ENCODE measurements at regions not wholly inside any gene's neighbourhood (a gene's known extent, or its start where the extent isn't known, plus 50 kb on each side); places are given as distances from the start of the nearest gene placed in this dataset.

DNA sequence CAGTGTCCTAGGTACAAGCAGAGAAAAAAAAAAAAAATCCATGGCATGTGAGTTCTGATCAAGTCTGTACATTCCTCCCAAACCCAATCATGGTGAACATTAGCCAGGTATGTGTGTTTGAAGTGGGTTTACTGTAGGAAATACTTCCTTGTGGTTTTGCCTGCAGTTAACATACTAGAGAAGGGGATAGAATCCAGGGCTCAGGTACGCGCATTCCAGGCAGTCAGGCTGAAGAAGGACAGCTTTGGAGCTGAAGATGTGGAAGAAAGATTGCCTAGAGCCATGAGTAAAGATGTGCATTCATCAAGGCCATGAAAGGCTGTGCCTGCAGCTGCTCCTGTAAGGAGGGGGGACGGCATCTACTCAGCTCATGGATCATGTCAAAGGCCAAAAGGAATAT lies 88.2 kb upstream of the NTF3 start:
- Mint-ChIP-seq H3K27ac (ENCODE audit: unreplicated experiment) (no peak overlapping the region), H3K4me1 (ENCODE audit: low read depth, unreplicated experiment) (no peaks in the 10 kb centered on the region), H3K36me3 (ENCODE audit: unreplicated experiment) (no peaks in the 10 kb centered on the region), H3K9me3 (ENCODE audit: unreplicated experiment) (no peaks in the 10 kb centered on the region), H3K4me3 (ENCODE audit: unreplicated experiment) (no peak overlapping the region), H3K27me3 (ENCODE audit: unreplicated experiment) (no peaks in the 10 kb centered on the region)
- no peak for DNase-seq
- TF ChIP-seq CTCF (IDR thresholded peaks at IDR 0.05; ENCODE audit: partially characterized antibody, unreplicated experiment), result no peak

DNA sequence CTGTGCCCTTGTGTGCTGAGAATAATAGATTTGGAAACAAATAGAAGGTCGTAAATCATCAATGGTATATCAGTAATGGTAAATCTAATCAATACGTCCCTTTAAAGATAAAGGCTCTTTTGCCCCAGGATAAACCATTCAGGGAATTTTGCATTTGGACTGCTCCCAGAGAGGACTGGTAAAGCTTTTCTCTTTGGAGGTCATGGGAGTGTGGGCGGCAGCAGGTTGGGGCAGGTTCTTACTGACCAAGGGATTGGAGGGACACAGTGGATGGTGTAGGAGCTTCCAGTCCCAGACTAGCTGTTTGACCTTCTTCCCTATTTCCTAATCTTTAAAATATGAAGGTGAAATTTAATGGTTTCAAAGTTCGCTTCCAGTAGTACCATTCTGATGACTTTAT lies 87.8 kb upstream of the NTF3 start:
- no peaks in the 10 kb centered on the region for H3K9me3 Mint-ChIP-seq (ENCODE audit: unreplicated experiment)

GRCh38 chr12:5345534-5345933 lies 86.4 kb upstream of the NTF3 start:
- H3K9me3 Mint-ChIP-seq (ENCODE audit: unreplicated experiment), result no peaks in the 10 kb centered on the region
- no peak overlapping the region for H3K27ac Mint-ChIP-seq (ENCODE audit: unreplicated experiment)
- no peaks in the 10 kb centered on the region for H3K27me3 Mint-ChIP-seq (ENCODE audit: unreplicated experiment)
- no peak for DNase-seq
- H3K36me3 Mint-ChIP-seq (ENCODE audit: unreplicated experiment), result no peaks in the 10 kb centered on the region
- H3K4me3 Mint-ChIP-seq (ENCODE audit: unreplicated experiment), result no peak overlapping the region
- no peak for TF ChIP-seq CTCF (IDR thresholded peaks at IDR 0.05; ENCODE audit: partially characterized antibody, unreplicated experiment)
- no peaks in the 10 kb centered on the region for H3K4me1 Mint-ChIP-seq (ENCODE audit: low read depth, unreplicated experiment)

More for the DNA sequence above, 87.8 kb upstream of the NTF3 start:
- TF ChIP-seq CTCF (IDR thresholded peaks at IDR 0.05; ENCODE audit: partially characterized antibody, unreplicated experiment), result no peak
- Mint-ChIP-seq H3K36me3 (ENCODE audit: unreplicated experiment) (no peaks in the 10 kb centered on the region), H3K4me3 (ENCODE audit: unreplicated experiment) (no peak overlapping the region), H3K27me3 (ENCODE audit: unreplicated experiment) (no peaks in the 10 kb centered on the region), H3K4me1 (ENCODE audit: low read depth, unreplicated experiment) (no peaks in the 10 kb centered on the region), H3K27ac (ENCODE audit: unreplicated experiment) (no peak overlapping the region)
- no peak for DNase-seq

DNA sequence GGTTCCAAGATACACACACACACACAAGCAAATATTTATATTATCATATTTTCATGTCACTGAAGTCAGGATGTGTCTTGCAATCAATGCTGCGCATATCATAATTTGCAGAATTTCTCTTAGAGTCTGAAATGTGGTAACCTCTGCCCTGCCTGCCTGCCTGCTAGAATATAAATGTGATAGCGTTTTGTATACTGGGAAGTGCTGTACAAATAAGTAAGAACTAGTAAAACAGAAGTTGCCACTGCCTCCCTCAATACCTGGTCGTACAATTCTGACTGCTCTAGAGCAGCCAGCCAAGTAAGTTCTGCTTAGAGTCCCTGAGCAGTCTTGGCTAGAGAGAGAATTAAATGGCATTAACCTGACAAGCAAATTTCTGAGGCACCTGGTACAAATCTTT lies 83.9 kb upstream of the NTF3 start:
- no peak for DNase-seq
- H3K27me3 Mint-ChIP-seq (ENCODE audit: unreplicated experiment), result no peaks in the 10 kb centered on the region
- H3K36me3 Mint-ChIP-seq (ENCODE audit: unreplicated experiment), result peaks cover 5% of the 10 kb centered on the region
- no peak for TF ChIP-seq CTCF (IDR thresholded peaks at IDR 0.05; ENCODE audit: partially characterized antibody, unreplicated experiment)
- H3K9me3 Mint-ChIP-seq (ENCODE audit: unreplicated experiment), result no peaks in the 10 kb centered on the region
- no peaks in the 10 kb centered on the region for H3K4me1 Mint-ChIP-seq (ENCODE audit: low read depth, unreplicated experiment)
- no peak overlapping the region for H3K27ac Mint-ChIP-seq (ENCODE audit: unreplicated experiment)
- no peak overlapping the region for H3K4me3 Mint-ChIP-seq (ENCODE audit: unreplicated experiment)

- Mint-ChIP-seq H3K9me3 (ENCODE audit: unreplicated experiment) (no peaks in the 10 kb centered on the region), H3K4me1 (ENCODE audit: low read depth, unreplicated experiment) (no peaks in the 10 kb centered on the region), H3K27ac (ENCODE audit: unreplicated experiment) (no peak overlapping the region), H3K27me3 (ENCODE audit: unreplicated experiment) (no peaks in the 10 kb centered on the region), H3K36me3 (ENCODE audit: unreplicated experiment) (peaks cover 5% of the 10 kb centered on the region), H3K4me3 (ENCODE audit: unreplicated experiment) (no peak overlapping the region)
- no peak for DNase-seq
- TF ChIP-seq CTCF (IDR thresholded peaks at IDR 0.05; ENCODE audit: partially characterized antibody, unreplicated experiment), result no peak
Measured at GRCh38 chr12:5348491-5348890, 83.4 kb upstream of the NTF3 start.

Measured in glutamatergic neuron (in vitro differentiated cells).